ENCODE measurements at regions not wholly inside any gene's neighbourhood (a gene's known extent, or its start where the extent isn't known, plus 50 kb on each side); places are given as distances from the start of the nearest gene placed in this dataset.

DNA sequence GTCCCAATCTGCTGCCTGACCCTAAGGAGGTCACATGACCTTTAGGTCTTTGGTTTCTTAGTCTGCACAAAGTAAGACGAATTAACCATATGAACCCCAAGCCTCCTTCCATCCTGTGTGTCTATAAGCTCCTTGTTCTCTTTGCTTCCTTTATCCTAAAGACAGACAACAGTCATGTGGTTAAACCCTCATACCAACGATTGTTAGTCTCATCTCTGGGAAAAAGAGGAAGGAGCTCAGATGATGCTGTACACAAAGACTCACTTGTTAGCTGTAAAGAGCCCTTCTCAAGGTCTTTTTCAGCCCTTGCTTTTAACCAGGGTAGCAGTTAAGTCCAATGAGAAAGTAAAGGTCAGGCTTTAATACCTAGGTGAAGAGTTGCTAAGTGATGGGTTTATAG lies 443.7 kb downstream of the TNS1 start:
- DNase-seq = no peak
- H3K4me3 ChIP-seq (ENCODE audit: low read depth, low read length) = no peak overlapping the region
- H3K27ac ChIP-seq = no peak overlapping the region
- no peaks in the 10 kb centered on the region for H3K27me3 ChIP-seq (replicated peaks)
- TF ChIP-seq, protein P1, sequence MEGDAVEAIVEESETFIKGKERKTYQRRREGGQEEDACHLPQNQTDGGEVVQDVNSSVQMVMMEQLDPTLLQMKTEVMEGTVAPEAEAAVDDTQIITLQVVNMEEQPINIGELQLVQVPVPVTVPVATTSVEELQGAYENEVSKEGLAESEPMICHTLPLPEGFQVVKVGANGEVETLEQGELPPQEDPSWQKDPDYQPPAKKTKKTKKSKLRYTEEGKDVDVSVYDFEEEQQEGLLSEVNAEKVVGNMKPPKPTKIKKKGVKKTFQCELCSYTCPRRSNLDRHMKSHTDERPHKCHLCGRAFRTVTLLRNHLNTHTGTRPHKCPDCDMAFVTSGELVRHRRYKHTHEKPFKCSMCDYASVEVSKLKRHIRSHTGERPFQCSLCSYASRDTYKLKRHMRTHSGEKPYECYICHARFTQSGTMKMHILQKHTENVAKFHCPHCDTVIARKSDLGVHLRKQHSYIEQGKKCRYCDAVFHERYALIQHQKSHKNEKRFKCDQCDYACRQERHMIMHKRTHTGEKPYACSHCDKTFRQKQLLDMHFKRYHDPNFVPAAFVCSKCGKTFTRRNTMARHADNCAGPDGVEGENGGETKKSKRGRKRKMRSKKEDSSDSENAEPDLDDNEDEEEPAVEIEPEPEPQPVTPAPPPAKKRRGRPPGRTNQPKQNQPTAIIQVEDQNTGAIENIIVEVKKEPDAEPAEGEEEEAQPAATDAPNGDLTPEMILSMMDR (IDR thresholded peaks at IDR 0.05; ENCODE audit: low read depth, low read length, missing control alignments) = no peak
- in situ Hi-C loops (cut with HindIII; ENCODE audit: low pct_ligation_motif_present, low sequenced_read_pairs) = no loop called here
- H3K36me3 ChIP-seq (replicated peaks) = no peaks in the 10 kb centered on the region

DNA sequence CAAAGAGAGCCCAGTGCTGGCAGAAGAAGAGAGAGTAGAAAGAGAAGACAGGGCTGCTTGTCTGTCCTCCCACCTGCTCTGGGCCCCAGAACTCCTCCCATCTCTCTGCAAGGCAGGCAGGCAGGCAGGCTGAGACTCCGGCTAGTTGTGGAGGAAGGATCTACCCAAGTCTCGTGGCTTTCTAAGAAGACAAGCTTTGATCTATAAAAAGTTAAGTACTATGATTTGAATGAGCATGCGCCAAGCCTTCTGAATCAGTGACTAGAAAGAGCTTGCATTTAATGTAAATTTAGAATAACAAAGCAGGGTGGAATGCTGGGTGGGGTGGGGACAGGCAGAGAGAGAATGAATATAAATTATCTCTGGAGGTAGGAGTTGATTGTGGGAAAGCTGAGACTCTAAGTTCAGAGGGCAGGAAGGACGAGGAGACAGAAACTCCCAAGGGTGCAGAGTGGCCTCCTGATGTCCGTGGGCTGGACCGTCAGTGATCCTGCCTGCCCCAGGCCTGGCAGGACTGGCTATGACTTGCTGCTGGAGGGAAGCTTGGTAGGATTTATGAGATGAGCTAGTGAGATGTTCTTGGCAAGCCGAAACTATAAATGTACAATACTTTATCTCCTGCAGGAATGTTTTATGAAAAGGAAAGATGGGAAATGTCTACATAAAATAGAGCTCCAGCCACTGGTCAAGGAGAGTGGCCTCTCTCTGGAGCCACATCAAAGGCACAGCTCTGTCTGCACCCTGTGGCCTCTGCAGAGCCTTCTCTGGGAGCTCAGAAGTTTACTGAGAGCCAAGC lies 447.5 kb downstream of the TNS1 start:
- no peak for DNase-seq
- TF ChIP-seq, protein P1 (IDR thresholded peaks at IDR 0.05; ENCODE audit: low read depth, low read length, missing control alignments) = no peak
- in situ Hi-C loops (cut with HindIII; ENCODE audit: low pct_ligation_motif_present, low sequenced_read_pairs) = no loop called here
- Histone ChIP-seq H3K27me3 (replicated peaks) (no peaks in the 10 kb centered on the region), H3K36me3 (replicated peaks) (no peaks in the 10 kb centered on the region), H3K27ac (no peak overlapping the region), H3K4me3 (ENCODE audit: low read depth, low read length) (no peak overlapping the region)

- Histone ChIP-seq H3K36me3 (replicated peaks) (no peaks in the 10 kb centered on the region), H3K4me3 (ENCODE audit: low read depth, low read length) (no peak overlapping the region), H3K27me3 (replicated peaks) (no peaks in the 10 kb centered on the region), H3K27ac (no peak overlapping the region)
- TF ChIP-seq, protein P1 (IDR thresholded peaks at IDR 0.05; ENCODE audit: low read depth, low read length, missing control alignments) = no peak
- DNase-seq = no peak
- in situ Hi-C loops (cut with HindIII; ENCODE audit: low pct_ligation_motif_present, low sequenced_read_pairs) = no loop called here
Measured at GRCh38 chr2:217553679-217554078, 449.1 kb downstream of the TNS1 start.

GRCh38 chr2:217553202-217553601 lies 449.6 kb downstream of the TNS1 start:
- DNase-seq = no peak
- TF ChIP-seq, protein P1 (IDR thresholded peaks at IDR 0.05; ENCODE audit: low read depth, low read length, missing control alignments) = no peak
- no peak overlapping the region for H3K4me3 ChIP-seq (ENCODE audit: low read depth, low read length)
- no peaks in the 10 kb centered on the region for H3K27me3 ChIP-seq (replicated peaks)
- H3K36me3 ChIP-seq (replicated peaks) = no peaks in the 10 kb centered on the region
- in situ Hi-C loops (cut with HindIII; ENCODE audit: low pct_ligation_motif_present, low sequenced_read_pairs) = no loop called here
- H3K27ac ChIP-seq = no peak overlapping the region

- in situ Hi-C loops (cut with HindIII; ENCODE audit: low pct_ligation_motif_present, low sequenced_read_pairs) = no loop called here
- Histone ChIP-seq H3K4me3 (ENCODE audit: low read depth, low read length) (no peak overlapping the region), H3K27me3 (replicated peaks) (no peaks in the 10 kb centered on the region), H3K27ac (no peak overlapping the region), H3K36me3 (replicated peaks) (no peaks in the 10 kb centered on the region)
- DNase-seq = no peak
- TF ChIP-seq, protein P1 (IDR thresholded peaks at IDR 0.05; ENCODE audit: low read depth, low read length, missing control alignments) = no peak
Measured at GRCh38 chr2:217552081-217552480, 450.7 kb downstream of the TNS1 start.

Data from brain microvascular endothelial cell (primary cell).